ENCODE measurements at regions not wholly inside any gene's neighbourhood (a gene's known extent, or its start where the extent isn't known, plus 50 kb on each side); places are given as distances from the start of the nearest gene placed in this dataset.

DNA sequence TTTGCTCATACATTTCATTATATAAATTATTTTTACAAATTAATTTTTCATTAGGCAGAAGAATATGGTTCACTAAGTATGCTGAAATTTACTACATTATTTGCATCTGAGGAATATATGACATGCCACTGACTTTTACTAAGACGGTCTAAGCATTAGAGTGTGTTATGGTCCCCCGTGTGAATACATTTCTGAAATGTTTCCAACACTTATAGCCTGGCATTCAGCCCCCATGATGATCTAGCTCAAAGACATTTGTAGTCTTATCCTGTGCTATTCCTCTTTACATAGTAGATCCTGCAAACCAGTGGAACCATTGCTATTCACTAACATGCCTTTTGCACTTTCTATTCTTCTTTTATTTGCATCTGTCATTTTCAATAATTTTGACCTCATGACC lies 1878.0 kb downstream of the MRPL39 start:
- no peak for DNase-seq (ENCODE audit: low read depth)

DNA sequence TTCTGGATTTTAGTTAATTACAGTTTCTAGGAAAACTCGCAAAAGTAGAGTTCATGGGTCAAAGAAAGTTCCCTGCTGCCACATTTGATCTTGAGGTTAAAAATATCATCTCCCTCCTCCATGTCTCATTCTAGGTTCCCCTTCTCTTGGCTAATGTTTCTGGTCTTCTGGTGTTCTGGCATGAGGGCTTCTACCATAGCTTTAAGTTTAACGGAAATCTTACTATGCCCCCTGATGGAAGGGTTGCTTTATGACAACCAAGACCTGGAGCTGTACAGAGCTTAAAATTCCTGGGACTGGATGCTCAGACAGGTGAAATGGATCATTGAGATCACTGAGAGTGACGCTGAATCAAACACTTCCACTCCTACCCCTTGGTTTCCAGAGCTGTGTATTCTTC lies 1881.7 kb downstream of the MRPL39 start:
- DNase-seq (ENCODE audit: low read depth) = no peak

DNA sequence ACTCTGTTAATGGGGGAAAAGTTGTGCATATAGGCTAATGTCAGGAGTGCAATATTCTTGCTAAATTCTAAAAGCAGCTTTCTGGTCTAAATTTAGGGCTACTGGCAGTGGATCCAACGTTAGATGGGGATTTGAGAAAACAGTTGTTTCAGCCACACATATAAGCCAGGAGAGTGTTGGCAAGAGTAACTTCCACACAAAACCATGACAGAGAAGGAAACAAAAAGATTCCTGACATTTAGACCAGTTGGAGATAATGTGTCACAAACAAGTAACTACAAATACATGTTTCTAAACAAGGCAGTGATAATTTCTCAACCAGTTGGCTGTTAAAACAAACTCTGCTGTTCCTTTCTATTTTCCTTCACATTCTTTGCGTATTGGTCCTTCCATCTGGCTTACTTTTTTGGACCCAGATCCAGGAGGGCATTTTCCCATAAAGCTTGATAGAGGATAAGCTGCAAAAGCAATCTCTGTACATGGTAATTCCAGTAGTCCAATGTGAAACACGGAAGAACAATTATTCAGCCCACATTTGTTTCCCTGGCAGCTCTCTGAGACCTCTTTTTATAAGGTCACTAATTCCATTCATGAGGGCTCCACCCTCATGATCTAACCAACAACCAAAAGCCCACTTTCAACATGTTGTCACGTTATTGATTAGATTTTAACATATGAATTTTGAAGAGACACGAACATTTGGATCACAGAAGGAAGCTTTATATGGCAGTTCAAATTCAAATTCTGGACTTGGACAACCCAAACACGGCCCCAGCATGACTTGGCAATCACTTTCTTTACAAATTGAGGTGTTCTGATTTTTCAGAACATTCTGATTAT lies 1888.6 kb downstream of the MRPL39 start:
- no peak for DNase-seq (ENCODE audit: low read depth)

DNA sequence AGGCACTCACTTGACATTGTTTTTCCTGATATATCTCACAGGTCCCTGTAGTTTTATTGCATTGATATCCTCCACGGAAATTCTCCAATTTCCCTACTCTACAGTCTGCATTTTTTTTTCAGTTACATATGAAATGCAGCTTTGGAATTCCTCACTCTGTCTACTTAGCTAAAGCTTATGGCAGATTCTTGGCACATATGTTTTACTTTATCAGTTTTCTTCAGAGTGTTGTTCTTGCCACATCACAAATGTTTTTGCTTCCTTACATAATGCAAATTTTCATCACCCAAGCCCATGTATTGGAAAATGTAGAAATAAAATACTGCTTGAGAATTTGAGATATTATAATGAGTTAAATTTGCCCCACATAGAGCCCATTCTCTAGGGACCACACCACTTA lies 1895.1 kb downstream of the MRPL39 start:
- no peak for DNase-seq (ENCODE audit: low read depth)

DNA sequence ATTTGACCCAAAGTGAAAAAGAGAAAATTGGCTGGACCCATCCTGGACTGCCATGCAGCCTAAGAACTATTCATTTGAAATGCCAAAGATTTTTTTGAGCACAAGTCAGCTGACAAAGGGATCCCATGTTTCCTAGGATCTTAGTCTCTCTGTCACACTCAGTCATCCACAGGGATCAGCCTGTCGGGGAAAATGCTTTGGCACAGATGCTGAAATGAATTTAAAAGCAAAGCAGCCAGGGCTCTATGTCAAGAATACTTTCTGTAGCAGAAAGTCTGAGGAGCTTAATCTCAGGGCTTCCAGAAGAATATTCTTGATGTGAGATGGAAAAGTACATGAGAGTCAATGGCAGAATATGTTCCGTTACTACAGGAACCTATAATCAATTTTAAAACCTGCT lies 1900.8 kb downstream of the MRPL39 start:
- no peak for DNase-seq (ENCODE audit: low read depth)

DNA sequence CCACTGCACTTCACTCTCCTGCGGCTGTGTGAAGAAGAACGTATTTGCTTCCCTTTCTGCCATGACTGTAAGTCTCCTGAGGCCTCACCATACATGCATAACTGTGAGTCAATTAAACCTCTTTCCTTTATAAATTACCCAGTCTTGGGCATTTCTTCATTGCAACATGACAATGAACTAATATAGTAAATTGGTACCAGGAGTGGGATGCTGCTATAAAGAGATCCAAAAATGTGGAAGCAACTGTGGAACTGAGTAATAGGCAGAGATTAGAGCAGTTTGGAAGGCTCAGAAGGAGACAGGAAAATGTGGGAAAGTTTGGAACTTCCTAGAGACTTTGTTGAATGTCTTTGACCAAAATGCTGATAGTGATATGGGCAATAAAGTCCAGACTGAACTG lies 1907.9 kb downstream of the MRPL39 start:
- no peak for DNase-seq (ENCODE audit: low read depth)

DNA sequence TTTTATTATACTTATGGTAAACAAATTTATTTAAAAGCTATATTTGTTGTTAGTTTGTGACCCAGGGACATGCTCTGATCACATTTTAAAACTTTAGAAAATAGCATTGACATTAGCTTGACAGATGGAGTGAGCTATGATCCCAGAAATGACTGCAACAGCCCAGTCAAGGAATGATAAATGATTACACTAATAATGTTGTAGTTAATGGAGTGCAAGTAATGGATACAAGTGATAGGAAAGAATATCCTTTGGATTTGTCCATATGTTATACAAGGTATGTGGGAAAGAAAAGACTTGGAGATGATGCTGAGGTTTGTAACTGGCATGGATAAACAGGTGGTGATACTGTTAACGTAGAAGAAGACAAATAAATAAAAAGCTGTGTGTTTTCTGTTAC lies 1908.7 kb downstream of the MRPL39 start:
- DNase-seq (ENCODE audit: low read depth) = no peak

DNA sequence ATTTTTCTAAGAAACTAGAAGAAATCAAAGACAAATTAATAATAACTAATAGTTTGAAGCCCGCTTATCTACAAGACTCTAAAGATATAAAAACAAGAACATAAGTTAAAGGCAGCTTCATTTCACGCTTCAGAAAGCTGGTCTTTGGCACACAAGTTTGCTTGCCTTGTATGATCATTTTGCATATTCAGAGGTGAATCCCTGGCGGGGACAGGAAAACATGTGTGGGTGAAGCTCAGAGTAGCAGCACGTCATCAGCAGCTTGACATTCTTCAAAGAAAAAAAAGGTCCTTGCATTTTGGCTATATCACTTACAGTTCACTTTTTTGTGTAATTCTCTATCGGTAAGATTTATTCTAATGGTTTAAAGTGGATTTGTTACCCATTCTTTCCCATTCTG lies 1911.8 kb downstream of the MRPL39 start:
- no peak for DNase-seq (ENCODE audit: low read depth)

DNA sequence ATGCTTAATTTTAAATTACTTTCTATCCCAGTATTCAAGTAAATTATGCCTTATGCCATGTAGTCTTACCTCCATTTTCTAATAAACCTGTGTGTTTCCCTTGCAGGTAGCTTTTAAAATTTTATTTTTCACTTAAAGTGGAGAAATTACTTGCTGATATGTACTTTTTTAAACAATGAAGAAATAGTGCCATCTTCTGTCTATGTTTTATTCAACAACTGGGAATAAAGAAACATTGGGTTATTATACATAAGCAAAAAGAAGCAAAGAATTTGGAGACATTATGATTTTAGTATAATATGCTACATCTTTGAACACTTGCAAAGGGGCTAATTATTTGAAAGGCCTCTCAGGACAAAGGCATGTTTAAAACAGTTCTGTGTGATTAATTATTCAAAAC lies 1912.9 kb downstream of the MRPL39 start:
- no peak for DNase-seq (ENCODE audit: low read depth)

DNA sequence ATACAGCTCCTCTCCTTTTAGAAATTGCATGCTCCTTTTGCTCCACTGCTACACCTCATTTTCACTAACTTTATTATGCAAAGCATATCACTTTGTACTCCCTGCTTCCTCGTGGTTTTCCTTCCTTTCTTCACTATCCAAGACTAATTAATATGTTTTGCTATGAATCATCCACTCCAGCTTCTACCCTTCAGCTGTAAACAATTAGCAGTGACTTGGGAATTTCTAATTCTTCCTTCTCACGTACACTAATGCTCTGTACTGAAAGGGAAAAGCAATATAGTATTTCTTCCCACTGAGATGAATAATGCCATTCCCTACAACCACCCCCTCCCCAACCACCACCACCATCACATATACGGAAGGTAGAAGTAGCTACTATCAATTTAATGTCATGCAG lies 1917.0 kb downstream of the MRPL39 start:
- DNase-seq (ENCODE audit: low read depth) = no peak

DNA sequence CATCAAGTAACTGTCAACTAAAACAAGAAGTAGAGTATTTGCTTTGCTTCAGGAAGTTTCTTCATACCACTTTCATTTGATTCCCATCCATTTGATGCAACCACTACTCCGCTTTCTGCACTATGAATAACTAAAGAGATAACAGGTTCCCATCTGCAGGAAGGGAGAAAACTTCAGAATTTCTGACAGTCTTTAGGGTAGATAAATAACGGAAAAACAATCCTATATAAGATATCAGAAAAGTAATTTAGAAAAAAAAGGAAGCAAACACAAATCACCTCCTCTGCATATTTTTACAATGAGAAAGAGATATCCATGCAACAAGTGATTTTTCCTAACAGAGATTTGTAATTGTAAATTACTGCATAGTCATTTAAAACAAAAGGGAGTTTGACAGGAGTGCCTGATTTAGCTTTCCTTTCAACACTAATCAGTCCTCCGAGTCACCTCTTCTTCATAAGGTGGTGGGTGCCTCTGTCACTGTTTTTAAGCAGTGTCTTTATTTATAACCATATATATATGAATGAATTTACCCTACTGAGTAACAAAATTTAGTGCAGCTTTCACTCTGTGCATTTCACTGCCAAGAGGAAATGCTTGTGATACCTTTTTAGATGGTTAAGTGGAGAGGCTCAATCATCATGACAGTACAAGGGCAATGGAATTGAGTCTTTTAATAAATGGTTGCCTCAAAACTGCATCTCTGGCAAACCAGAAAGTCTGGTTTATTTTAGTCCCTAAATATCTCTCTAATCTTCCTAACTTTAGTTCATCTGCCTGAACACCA lies 1920.4 kb downstream of the MRPL39 start:
- DNase-seq (ENCODE audit: low read depth) = no peak

DNA sequence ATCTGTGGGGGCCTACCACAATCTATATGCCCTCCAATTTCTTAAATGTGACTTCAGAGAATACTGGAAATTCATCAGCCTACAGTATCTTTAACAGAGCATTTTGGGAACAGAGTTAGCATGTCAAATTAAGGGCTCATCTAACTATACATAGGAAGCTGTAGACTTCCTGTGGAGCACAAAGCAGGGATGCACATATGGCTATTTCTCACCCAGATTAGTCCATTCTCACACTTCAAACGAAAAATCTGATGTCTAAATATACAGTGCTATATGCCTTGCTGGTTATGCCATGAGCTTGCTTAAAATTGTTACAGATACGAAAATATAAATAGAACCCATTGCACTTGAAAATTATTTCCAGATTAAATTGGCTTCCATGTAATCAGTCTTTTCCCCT lies 1922.8 kb downstream of the MRPL39 start:
- no peak for DNase-seq (ENCODE audit: low read depth)

DNA sequence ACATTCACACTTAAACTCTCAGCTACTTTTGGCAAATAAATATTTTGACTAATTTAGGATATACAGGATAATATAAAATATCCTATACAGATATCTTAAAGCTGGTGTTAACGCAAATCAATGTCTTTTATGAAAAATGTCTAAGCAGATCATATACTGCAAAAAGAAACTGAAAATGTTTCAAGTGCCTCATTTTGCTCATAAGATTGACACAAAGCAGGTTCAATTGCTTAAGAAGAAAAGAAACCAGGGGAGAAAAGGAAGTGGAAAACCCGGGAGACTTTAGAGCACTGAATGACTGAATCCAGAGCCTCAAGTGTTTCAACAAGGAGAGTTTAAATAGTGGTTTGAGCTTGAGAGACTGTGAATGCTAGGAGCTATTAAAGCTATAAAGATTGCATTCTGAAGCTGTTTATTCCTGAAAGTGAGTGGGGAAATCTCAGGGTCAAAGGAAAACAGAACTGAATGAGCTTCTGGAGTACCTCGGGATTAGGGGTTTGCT lies 1943.0 kb downstream of the MRPL39 start:
- DNase-seq (ENCODE audit: low read depth) = no peak

DNA sequence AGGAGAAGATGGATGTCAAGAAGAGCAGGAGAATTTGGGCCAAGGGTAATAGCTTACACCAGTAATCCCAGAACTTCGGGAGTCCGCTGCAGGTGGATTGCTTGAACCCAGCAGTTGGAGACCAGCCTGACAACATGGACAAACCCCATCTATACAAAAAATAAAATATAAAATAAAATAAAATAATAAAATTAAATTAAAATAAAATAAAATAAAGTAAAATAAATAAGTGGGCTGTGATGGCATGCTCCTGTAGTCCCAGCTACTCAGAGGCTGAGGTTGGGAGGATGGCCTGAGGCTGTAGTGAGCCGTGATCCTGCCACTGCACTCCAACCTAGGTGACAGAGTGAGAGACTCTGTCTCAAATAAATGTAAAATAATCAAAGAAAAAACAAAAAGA lies 1946.7 kb downstream of the MRPL39 start:
- no peak for DNase-seq (ENCODE audit: low read depth)

DNA sequence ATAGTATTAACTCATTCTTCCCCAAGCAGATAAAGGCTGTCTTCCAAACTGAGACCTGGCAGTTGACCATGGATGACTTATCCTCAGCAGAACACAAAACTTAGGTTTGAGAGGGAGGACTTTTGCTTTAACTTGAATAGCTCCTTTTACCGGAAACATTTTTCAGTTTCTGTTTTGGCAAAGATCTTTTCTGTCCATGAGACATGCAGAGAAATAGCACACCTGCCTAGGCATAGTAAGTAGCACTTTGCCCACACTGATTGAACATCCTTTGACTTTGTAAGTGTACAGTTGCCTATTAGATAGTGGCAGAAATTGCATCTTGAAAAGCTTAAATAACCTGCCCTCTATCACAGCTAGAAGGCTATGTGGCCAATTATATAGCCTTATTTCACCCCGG lies 1962.5 kb downstream of the MRPL39 start:
- DNase-seq (ENCODE audit: low read depth) = no peak

DNA sequence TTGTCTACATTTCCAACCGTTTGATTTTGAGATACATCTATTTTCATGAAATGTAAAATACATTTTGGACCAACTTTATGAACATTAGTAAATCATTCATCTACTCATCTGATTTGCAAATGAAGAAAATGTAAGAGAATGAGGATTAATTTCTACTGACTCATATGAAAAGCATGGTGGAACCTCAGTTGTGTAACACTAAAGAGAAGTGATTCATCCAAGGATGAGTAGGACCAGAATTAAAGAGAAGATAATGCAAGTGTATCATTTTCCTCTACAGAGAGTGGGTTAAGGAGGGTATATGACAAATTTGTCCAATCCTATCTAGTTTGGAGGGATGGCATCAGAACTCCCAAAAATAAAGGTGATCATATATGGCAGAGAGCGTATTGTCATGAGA lies 1967.6 kb downstream of the MRPL39 start:
- DNase-seq (ENCODE audit: low read depth) = no peak

DNA sequence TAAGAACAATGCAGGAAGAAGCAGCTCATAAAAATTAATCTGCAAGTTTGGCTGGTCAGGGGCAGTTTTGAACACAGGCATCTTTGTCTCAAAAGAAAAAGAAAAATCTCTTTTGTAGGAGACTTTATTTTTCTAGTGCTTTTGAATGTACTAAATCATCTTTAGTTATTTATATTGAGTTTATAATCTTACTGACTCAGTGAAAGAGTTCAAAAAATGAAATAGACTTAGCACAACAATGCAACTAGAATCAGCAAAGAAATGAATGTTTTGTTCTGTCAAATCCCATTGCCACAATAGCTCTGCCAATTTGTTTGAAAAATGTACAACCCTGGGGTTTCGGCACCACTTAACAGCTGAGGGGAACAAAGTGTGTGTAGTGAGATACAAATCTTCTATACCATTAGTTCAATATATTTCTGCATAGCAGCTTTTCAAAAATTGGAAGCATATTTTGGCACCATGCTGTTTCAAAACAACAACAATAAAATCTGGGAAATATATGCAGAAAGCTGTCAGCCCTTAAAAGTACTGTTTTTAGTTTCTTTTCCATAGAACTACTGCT lies 1969.1 kb downstream of the MRPL39 start:
- DNase-seq (ENCODE audit: low read depth) = no peak

DNA sequence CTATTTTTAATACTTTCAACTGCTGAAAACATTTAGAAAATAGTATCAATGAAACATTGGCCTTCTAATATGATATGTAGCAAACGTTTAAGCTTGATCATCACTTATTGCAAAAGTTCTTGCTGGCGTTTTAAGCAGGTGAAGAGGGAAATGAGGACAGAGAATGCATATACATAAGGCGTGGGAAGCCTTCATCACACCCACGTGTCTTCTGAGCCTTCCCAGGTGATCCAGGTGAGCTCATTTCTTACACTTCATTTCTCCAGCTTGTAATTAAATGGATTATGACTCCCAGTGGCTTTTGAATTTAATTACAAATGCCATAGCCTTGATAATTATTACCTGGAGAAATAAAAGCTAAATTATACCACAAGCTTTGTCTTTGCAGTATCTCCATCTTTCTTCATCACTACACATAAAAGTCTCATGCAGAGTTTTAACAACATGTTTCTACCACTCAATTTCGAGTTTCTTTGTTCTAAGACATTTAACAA lies 1973.8 kb downstream of the MRPL39 start:
- no peak for DNase-seq (ENCODE audit: low read depth)

DNA sequence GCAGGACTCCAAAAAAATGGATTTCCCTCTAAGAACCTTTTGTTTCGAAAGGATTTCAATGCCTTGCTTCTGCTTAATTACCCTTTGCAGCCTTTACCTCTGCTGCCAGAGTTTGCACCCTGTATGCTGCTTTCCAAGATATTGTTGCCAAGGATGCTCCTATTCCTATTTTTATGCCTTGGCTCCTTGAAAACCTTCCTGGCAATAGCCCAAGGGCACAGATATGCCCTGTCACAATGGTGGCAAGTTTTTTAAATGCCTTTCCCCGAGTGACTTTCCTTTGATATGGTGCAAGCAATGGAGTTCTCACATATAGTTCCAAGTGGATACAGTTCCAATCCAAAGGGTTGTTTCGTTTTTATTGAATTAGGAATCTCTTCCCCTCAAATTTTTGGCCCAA lies 1983.0 kb downstream of the MRPL39 start:
- no peak for DNase-seq (ENCODE audit: low read depth)

DNA sequence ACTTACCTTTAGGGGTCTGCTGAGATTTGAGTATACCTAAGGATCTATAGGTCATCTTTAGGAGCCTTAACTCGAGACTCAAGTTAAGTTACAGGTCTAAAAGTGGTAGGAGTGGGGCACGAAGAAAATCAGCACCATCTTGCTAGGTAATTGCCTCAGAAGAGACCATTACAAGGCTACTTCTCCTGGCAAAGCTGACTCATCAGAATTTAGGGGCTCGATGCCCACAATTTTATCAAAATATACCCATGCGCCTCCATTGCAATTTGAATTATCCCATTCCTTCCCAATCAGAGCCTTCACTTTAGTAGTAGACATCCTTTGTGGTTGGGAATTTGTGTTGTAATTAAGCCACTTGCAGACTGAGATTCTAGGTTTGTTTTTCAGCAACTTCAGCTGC lies 1994.3 kb downstream of the MRPL39 start:
- no peak for DNase-seq (ENCODE audit: low read depth)

DNA sequence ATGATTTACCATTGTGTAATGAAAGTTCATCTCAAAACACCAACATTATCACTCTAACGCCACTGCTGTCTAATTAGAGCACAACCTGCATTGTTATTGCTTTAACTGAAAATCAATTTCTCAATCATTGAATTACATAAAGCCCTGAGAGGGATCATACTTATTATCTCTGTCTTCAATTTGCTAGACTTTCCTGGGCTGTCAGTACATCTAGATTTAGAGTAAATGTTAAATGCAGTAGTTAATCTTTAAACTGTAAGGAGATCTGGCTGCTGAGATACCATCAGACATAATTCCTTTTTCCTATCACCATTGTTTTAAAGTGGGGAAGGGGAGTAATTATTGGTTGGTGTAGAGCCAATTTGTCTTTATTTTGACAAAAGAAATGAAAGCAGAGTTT lies 1995.1 kb downstream of the MRPL39 start:
- DNase-seq (ENCODE audit: low read depth) = no peak

DNA sequence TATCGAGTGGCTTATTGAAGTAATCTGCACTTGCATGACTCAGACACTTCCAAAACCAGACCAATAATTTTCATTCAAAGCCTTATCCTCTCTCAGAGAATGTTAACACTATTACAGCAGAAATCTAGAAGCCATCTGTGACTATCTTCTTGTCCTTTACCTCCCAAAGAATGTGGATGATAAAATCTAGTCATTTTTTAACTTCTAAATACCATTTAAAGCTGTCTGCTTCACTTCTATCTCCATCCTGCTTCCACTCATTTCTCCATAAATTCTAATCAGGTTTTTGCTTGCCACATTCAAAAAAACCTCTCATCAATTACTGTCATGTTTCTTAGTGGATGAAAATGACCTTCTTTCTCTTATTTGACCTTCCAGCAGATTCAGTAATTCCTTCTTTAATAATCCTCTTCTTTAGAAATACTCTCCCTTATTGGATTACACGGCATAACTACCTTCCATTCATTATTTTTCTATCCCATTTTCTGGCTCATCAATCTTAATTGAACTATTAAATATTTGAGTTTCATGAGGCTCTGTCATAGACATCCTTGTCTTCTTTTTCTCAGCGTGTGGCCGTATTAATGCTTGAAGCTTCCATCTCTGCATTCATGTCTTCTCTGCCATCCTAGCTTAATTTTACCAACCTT lies 1999.4 kb downstream of the MRPL39 start:
- DNase-seq (ENCODE audit: low read depth) = no peak
